Smooth muscle cell (in vitro differentiated cells): ENCODE measurements at regions not wholly inside any gene's neighbourhood (a gene's known extent, or its start where the extent isn't known, plus 50 kb on each side); places are given as distances from the start of the nearest gene placed in this dataset.
A peak's percentile ranks its signal among the peaks of the same experiment; 100 is the strongest.

Experiments used
- DNase-seq: peaks from one replicate; lab custom pipeline; 2025; ENCODE audit not compliant: unreplicated experiment; lab: John Stamatoyannopoulos, UW
- H2AFZ ChIP-seq: fragments of 200-600 bp; sonication (generic); 2 replicates; pipeline ENCODE4 v1.6.0; 2016; ENCODE audit warnings: antibody characterized with exemption, low read depth, mild to moderate bottlenecking
- H3F3A ChIP-seq: fragments of 200-600 bp; sonication (generic); 2 replicates; pipeline ENCODE4 v1.6.0; 2017; ENCODE audit warnings: antibody characterized with exemption, low read depth
- H3K27ac ChIP-seq: fragments of 200-600 bp; sonication (generic); 2 replicates; pipeline ENCODE4 v1.5.1; 2016; ENCODE audit warnings: low read depth, mild to moderate bottlenecking
- H3K27me3 ChIP-seq: fragments of 200-600 bp; sonication (generic); 2 replicates; pipeline ENCODE4 v1.6.1; 2016; ENCODE audit warnings: low read depth, mild to moderate bottlenecking
- H3K36me3 ChIP-seq: fragments of 200-600 bp; sonication (generic); 2 replicates; pipeline ENCODE4 v1.5.1; 2016; ENCODE audit warnings: low read depth
- H3K4me1 ChIP-seq: fragments of 200-600 bp; sonication (generic); 2 replicates; pipeline ENCODE4 v1.5.1; 2016; ENCODE audit warnings: low read depth
- H3K4me2 ChIP-seq: fragments of 200-600 bp; sonication (generic); 2 replicates; pipeline ENCODE4 v1.6.0; 2016; ENCODE audit warnings: mild to moderate bottlenecking
- H3K4me3 ChIP-seq: fragments of 200-600 bp; sonication (generic); 2 replicates; pipeline ENCODE4 v1.5.1; 2016; ENCODE audit warnings: mild to moderate bottlenecking
- H3K79me2 ChIP-seq: fragments of 200-600 bp; sonication (generic); 2 replicates; pipeline ENCODE4 v1.6.0; 2016; ENCODE audit warnings: low read depth, mild to moderate bottlenecking
- H3K9ac ChIP-seq: fragments of 200-600 bp; sonication (generic); 2 replicates; pipeline ENCODE4 v1.6.0; 2016; ENCODE audit warnings: low read depth
- H3K9me3 ChIP-seq: fragments of 200-600 bp; sonication (generic); replicated peaks from 2 replicates; pipeline ENCODE4 v1.5.1; 2016; ENCODE audit warnings: low read depth
- H4K20me1 ChIP-seq: fragments of 200-600 bp; sonication (generic); 2 replicates; pipeline ENCODE4 v1.6.0; 2016; ENCODE audit warnings: low read depth
- WGBS: methylation state at CpG from one replicate; pipeline ENCODE4 v1.1.7; 2016; ENCODE audit warnings: low lambda C conversion rate; 5-methylcytosine and 5-hydroxymethylcytosine counted together
- TF ChIP-seq, protein P1 (sequence below): fragments of 200-600 bp; sonication (generic); IDR thresholded peaks from 2 replicates; pipeline ENCODE4 v1.5.1; 2017; ENCODE audit warnings: borderline replicate concordance, mild to moderate bottlenecking, antibody characterized with exemption; ENCODE audit not compliant: insufficient read depth, poor library complexity, severe bottlenecking

DNA sequence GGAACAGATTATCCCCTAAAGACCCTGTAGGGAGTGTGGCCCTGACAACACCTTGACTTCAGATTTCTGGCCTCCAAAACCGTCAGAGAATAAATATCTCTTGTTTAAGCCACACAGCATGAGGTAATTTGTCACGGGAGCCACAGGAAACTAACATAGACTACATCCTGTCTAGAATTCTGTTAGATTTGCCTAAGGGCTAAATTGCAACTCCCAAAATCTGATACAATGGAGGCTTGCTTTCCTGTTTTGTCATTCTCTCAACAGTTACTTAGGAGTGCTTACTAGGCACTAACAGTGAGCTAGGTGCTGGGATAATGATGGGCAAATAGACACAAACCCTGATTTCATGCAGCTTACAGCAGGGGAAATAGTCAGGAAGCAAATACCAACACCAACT, 141.6 kb downstream of the MIS18A start:
- Histone ChIP-seq H2AFZ (no peak overlapping the region), H3K4me3 (no peak overlapping the region), H3K9me3 (no peaks in the 10 kb centered on the region), H3K9ac (no peak overlapping the region), H3K79me2 (no peaks in the 10 kb centered on the region), H3F3A (no peaks in the 10 kb centered on the region), H4K20me1 (no peaks in the 10 kb centered on the region), H3K27me3 (no peaks in the 10 kb centered on the region), H3K4me2 (no peak overlapping the region), H3K4me1 (no peaks in the 10 kb centered on the region), H3K27ac (no peak overlapping the region), H3K36me3 (no peaks in the 10 kb centered on the region)
- DNase-seq, result no peak
- TF ChIP-seq, protein P1, sequence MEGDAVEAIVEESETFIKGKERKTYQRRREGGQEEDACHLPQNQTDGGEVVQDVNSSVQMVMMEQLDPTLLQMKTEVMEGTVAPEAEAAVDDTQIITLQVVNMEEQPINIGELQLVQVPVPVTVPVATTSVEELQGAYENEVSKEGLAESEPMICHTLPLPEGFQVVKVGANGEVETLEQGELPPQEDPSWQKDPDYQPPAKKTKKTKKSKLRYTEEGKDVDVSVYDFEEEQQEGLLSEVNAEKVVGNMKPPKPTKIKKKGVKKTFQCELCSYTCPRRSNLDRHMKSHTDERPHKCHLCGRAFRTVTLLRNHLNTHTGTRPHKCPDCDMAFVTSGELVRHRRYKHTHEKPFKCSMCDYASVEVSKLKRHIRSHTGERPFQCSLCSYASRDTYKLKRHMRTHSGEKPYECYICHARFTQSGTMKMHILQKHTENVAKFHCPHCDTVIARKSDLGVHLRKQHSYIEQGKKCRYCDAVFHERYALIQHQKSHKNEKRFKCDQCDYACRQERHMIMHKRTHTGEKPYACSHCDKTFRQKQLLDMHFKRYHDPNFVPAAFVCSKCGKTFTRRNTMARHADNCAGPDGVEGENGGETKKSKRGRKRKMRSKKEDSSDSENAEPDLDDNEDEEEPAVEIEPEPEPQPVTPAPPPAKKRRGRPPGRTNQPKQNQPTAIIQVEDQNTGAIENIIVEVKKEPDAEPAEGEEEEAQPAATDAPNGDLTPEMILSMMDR, result no peak
- WGBS, result 92% methylated on average over 2 of the region's 2 CpGs

DNA sequence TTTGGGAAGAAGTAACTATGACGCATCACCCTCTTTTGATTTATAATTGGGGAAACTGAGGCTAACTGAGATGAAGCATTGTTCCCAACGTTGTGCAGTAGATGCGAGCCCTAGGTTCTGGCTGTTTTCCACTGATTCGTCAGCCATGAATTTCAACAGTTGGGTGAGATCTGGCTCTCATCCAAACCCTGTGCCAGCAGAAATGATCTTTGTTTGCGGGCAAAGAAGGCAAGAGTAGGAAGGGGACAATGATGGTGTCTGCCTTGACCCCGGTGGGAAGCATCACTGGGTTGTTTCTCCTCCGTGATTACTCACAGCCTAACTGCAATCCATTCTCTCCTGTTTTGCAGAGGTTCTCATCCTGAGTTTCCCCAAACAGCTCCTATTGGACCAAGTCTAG, 142.3 kb downstream of the MIS18A start:
- Histone ChIP-seq H2AFZ (no peak overlapping the region), H3K36me3 (no peaks in the 10 kb centered on the region), H3K4me2 (no peak overlapping the region), H3K27ac (no peak overlapping the region), H3K79me2 (no peaks in the 10 kb centered on the region), H3F3A (no peaks in the 10 kb centered on the region), H4K20me1 (no peaks in the 10 kb centered on the region), H3K9ac (no peak overlapping the region), H3K9me3 (no peaks in the 10 kb centered on the region), H3K4me1 (no peaks in the 10 kb centered on the region), H3K4me3 (no peak overlapping the region), H3K27me3 (no peaks in the 10 kb centered on the region)
- TF ChIP-seq, protein P1, result no peak
- DNase-seq, result no peak
- WGBS, result 96% methylated on average over 7 of the region's 7 CpGs

- Histone ChIP-seq H3K27ac (no peak overlapping the region), H3K4me3 (no peak overlapping the region), H3K27me3 (no peaks in the 10 kb centered on the region), H2AFZ (no peak overlapping the region), H3K9me3 (no peaks in the 10 kb centered on the region), H3K9ac (no peak overlapping the region), H3F3A (no peaks in the 10 kb centered on the region), H3K36me3 (no peaks in the 10 kb centered on the region), H3K79me2 (no peaks in the 10 kb centered on the region), H4K20me1 (no peaks in the 10 kb centered on the region), H3K4me2 (peak overlapping the region; percentile 53), H3K4me1 (no peaks in the 10 kb centered on the region)
- 51% methylated on average over 16 of the region's 16 CpGs for WGBS
- TF ChIP-seq, protein P1, result no peak
- no peak for DNase-seq
Observed at GRCh38 chr21:32135401-32136363, 143.2 kb downstream of the MIS18A start.
